GM23338 (cell line): ENCODE measurements at regions not wholly inside any gene's neighbourhood (a gene's known extent, or its start where the extent isn't known, plus 50 kb on each side); places are given as distances from the start of the nearest gene placed in this dataset.

Experiments
- ATAC-seq: fragments of 200-7000 bp; cut with Tn5 transposase; 3 replicates; pipeline ENCODE4 v1.9.1; 2020
- DNase-seq: peaks from one replicate; pipeline ENCODE4 v3.0.0-alpha.2; 2015; ENCODE audit warnings: low spot score
- H2AFZ ChIP-seq: fragments of 200-600 bp; sonication (generic); 2 replicates; pipeline ENCODE4 v1.8.0; 2016; ENCODE audit warnings: antibody characterized with exemption, mild to moderate bottlenecking, moderate library complexity
- H3F3A ChIP-seq: fragments of 200-600 bp; sonication (generic); replicated peaks from 2 replicates; pipeline ENCODE4 v1.8.0; 2017; ENCODE audit warnings: antibody characterized with exemption, mixed run types, low read depth
- H3K27ac ChIP-seq: fragments of 200-600 bp; sonication (generic); 2 replicates; pipeline ENCODE4 v1.6.1; 2016; ENCODE audit warnings: low read depth
- H3K27me3 ChIP-seq: fragments of 200-600 bp; sonication (generic); 2 replicates; pipeline ENCODE4 v1.8.0; 2016; ENCODE audit warnings: mild to moderate bottlenecking, mixed run types, moderate library complexity; ENCODE audit not compliant: insufficient read depth
- H3K36me3 ChIP-seq: fragments of 200-600 bp; sonication (generic); 2 replicates; pipeline ENCODE4 v1.8.0; 2016; ENCODE audit warnings: mild to moderate bottlenecking; ENCODE audit not compliant: insufficient read depth
- H3K4me1 ChIP-seq: fragments of 200-600 bp; sonication (generic); 2 replicates; pipeline ENCODE4 v1.8.0; 2016; ENCODE audit warnings: mild to moderate bottlenecking, moderate library complexity; ENCODE audit not compliant: insufficient read depth
- H3K4me2 ChIP-seq: fragments of 200-600 bp; sonication (generic); 2 replicates; pipeline ENCODE4 v1.7.1; 2017; ENCODE audit warnings: mixed run types
- H3K4me3 ChIP-seq: fragments of 200-600 bp; sonication (generic); 2 replicates; pipeline ENCODE4 v1.6.1; 2016; ENCODE audit warnings: mixed run types
- H3K79me2 ChIP-seq: fragments of 200-600 bp; sonication (generic); replicated peaks from 2 replicates; pipeline ENCODE4 v1.8.0; 2017; ENCODE audit warnings: mild to moderate bottlenecking; ENCODE audit not compliant: insufficient read depth
- H3K9me2 ChIP-seq: fragments of 200-600 bp; sonication (generic); 2 replicates; pipeline ENCODE4 v1.8.0; 2017; ENCODE audit not compliant: insufficient read depth
- H4K20me1 ChIP-seq: fragments of 200-600 bp; sonication (generic); replicated peaks from 2 replicates; pipeline ENCODE4 v1.8.0; 2017; ENCODE audit warnings: mild to moderate bottlenecking; ENCODE audit not compliant: insufficient read depth
- H3K27ac Mint-ChIP-seq: 2 replicates; pipeline ENCODE4 v1.8.0; 2020; ENCODE audit warnings: inconsistent platforms, mild to moderate bottlenecking, moderate library complexity, mixed read lengths
- H3K27me3 Mint-ChIP-seq: 3 replicates; pipeline ENCODE4 v1.8.0; 2022; ENCODE audit warnings: low read depth, mild to moderate bottlenecking, moderate library complexity, mixed read lengths, inconsistent platforms; ENCODE audit not compliant: insufficient read depth, poor library complexity
- H3K36me3 Mint-ChIP-seq: 3 replicates; pipeline ENCODE4 v1.8.0; 2021; ENCODE audit warnings: low read depth, mild to moderate bottlenecking, inconsistent platforms, moderate library complexity, mixed read lengths
- H3K4me1 Mint-ChIP-seq: 3 replicates; pipeline ENCODE4 v1.8.0; 2020; ENCODE audit warnings: mild to moderate bottlenecking, inconsistent platforms, mixed read lengths
- H3K4me3 Mint-ChIP-seq: 3 replicates; pipeline ENCODE4 v1.8.0; 2021; ENCODE audit warnings: moderate library complexity, mild to moderate bottlenecking, inconsistent platforms, mixed read lengths
- H3K9me3 Mint-ChIP-seq: 3 replicates; pipeline ENCODE4 v1.8.0; 2020; ENCODE audit warnings: moderate library complexity, mild to moderate bottlenecking, inconsistent platforms, mixed read lengths
- CREB1 ChIP-seq: fragments of 250-450 bp; sonication (Bioruptor Pico); IDR thresholded peaks from 2 replicates; pipeline ENCODE4 v1.5.0; 2020; ENCODE audit warnings: low read depth, mild to moderate bottlenecking, moderate library complexity
- EZH2 ChIP-seq: fragments of 200-600 bp; sonication (generic); IDR thresholded peaks from one replicate; pipeline ENCODE4 v1.8.0; 2017; ENCODE audit warnings: antibody characterized with exemption, mild to moderate bottlenecking, low read depth; ENCODE audit not compliant: unreplicated experiment
- EZH2phosphoT487 ChIP-seq: fragments of 200-600 bp; sonication (generic); IDR thresholded peaks from one replicate; pipeline ENCODE4 v1.8.1; 2018; ENCODE audit warnings: antibody characterized with exemption; ENCODE audit not compliant: unreplicated experiment
- JUNB ChIP-seq: IDR thresholded peaks from one replicate; pipeline ENCODE4 v1.6.1; 2016; ENCODE audit warnings: antibody characterized with exemption; ENCODE audit not compliant: unreplicated experiment
- NANOG ChIP-seq: IDR thresholded peaks from 2 replicates; pipeline ENCODE4 v1.6.1; 2016; ENCODE audit warnings: antibody characterized with exemption, borderline replicate concordance
- POLR2AphosphoS5 ChIP-seq: IDR thresholded peaks from 2 replicates; pipeline ENCODE4 v1.6.1; 2016; ENCODE audit warnings: antibody characterized with exemption, low read depth
- STAT1 ChIP-seq: IDR thresholded peaks from one replicate; pipeline ENCODE4 v1.6.1; 2016; ENCODE audit warnings: antibody characterized with exemption; ENCODE audit not compliant: unreplicated experiment
- ZNF331 ChIP-seq: fragments of 250-450 bp; sonication (Bioruptor Pico); IDR thresholded peaks from 2 replicates; pipeline ENCODE4 v1.5.0; 2020; ENCODE audit warnings: low read depth, mild to moderate bottlenecking, moderate library complexity
- TF ChIP-seq, protein P1 (sequence below): fragments of 250-450 bp; sonication (Bioruptor Pico); IDR thresholded peaks from 2 replicates; pipeline ENCODE4 v1.5.0; 2020; ENCODE audit warnings: mild to moderate bottlenecking, moderate library complexity
- TF ChIP-seq, protein P2 (sequence below): IDR thresholded peaks from 2 replicates; pipeline ENCODE4 v1.6.1; 2016; ENCODE audit warnings: antibody characterized with exemption

DNA sequence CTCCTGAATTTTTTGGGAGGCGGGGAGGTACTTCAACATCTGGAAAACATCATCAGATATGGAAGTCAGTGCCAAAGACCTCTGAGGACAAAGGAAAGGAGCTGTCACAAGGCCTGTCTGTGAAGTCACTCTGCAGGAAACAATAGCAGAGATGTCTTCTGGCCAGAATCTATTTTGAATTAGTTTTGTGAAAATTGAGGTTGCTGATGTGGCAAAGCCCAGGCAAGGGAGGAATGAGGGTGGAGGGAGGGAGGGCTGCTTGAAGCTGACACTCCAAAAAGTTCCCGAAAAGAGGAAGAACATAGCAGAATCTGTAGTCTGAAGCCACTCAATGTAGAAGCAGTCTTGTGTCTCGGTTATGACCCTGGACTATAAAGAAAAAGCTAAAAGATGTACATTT lies 151.1 kb upstream of the LHCGR start (continued):
- TF ChIP-seq, protein P1, sequence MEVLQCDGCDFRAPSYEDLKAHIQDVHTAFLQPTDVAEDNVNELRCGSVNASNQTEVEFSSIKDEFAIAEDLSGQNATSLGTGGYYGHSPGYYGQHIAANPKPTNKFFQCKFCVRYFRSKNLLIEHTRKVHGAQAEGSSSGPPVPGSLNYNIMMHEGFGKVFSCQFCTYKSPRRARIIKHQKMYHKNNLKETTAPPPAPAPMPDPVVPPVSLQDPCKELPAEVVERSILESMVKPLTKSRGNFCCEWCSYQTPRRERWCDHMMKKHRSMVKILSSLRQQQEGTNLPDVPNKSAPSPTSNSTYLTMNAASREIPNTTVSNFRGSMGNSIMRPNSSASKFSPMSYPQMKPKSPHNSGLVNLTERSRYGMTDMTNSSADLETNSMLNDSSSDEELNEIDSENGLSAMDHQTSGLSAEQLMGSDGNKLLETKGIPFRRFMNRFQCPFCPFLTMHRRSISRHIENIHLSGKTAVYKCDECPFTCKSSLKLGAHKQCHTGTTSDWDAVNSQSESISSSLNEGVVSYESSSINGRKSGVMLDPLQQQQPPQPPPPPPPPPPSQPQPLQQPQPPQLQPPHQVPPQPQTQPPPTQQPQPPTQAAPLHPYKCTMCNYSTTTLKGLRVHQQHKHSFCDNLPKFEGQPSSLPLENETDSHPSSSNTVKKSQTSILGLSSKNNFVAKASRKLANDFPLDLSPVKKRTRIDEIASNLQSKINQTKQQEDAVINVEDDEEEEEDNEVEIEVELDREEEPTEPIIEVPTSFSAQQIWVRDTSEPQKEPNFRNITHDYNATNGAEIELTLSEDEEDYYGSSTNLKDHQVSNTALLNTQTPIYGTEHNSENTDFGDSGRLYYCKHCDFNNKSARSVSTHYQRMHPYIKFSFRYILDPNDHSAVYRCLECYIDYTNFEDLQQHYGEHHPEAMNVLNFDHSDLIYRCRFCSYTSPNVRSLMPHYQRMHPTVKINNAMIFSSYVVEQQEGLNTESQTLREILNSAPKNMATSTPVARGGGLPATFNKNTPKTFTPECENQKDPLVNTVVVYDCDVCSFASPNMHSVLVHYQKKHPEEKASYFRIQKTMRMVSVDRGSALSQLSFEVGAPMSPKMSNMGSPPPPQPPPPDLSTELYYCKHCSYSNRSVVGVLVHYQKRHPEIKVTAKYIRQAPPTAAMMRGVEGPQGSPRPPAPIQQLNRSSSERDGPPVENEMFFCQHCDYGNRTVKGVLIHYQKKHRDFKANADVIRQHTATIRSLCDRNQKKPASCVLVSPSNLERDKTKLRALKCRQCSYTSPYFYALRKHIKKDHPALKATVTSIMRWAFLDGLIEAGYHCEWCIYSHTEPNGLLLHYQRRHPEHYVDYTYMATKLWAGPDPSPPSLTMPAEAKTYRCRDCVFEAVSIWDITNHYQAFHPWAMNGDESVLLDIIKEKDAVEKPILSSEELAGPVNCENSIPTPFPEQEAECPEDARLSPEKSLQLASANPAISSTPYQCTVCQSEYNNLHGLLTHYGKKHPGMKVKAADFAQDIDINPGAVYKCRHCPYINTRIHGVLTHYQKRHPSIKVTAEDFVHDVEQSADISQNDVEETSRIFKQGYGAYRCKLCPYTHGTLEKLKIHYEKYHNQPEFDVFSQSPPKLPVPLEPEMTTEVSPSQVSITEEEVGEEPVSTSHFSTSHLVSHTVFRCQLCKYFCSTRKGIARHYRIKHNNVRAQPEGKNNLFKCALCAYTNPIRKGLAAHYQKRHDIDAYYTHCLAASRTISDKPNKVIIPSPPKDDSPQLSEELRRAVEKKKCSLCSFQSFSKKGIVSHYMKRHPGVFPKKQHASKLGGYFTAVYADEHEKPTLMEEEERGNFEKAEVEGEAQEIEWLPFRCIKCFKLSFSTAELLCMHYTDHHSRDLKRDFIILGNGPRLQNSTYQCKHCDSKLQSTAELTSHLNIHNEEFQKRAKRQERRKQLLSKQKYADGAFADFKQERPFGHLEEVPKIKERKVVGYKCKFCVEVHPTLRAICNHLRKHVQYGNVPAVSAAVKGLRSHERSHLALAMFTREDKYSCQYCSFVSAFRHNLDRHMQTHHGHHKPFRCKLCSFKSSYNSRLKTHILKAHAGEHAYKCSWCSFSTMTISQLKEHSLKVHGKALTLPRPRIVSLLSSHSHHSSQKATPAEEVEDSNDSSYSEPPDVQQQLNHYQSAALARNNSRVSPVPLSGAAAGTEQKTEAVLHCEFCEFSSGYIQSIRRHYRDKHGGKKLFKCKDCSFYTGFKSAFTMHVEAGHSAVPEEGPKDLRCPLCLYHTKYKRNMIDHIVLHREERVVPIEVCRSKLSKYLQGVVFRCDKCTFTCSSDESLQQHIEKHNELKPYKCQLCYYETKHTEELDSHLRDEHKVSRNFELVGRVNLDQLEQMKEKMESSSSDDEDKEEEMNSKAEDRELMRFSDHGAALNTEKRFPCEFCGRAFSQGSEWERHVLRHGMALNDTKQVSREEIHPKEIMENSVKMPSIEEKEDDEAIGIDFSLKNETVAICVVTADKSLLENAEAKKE: no peak
- TF ChIP-seq ZNF331 (CRISPR knock-in tag) (no peak), EZH2phosphoT487 (no peak), STAT1 (no peak)

DNA sequence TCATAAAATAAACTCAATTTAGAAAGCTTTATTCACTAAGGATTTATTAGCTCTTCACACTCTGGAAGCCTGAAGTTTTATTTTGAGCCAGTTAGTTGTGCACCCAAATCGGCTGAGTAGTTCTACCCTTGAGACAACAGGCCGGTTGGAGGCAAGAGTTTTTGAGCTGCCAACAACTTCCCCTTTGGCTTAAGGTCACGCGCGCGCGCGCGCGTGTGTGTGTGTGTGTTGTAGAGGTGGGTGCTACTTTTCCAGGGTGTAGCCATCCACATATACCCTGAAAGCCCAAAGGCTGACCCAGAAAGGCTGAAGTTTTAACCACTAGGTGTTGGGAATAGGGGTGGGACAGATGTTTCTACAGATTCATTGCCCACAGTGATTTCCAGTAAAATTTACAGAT lies 150.2 kb upstream of the LHCGR start:
- H3K4me3 Mint-ChIP-seq: no peak overlapping the region
- Histone ChIP-seq H3K4me1 (no peaks in the 10 kb centered on the region), H3K36me3 (no peaks in the 10 kb centered on the region), H3K27ac (no peak overlapping the region), H3K4me2 (no peak overlapping the region), H3K27me3 (no peaks in the 10 kb centered on the region), H2AFZ (no peak overlapping the region), H3K79me2 (no peaks in the 10 kb centered on the region), H3K4me3 (no peak overlapping the region), H4K20me1 (no peaks in the 10 kb centered on the region), H3F3A (no peaks in the 10 kb centered on the region), H3K9me2 (peaks cover 7% of the 10 kb centered on the region; the same call in 1 of the 2 replicates)
- DNase-seq (no peak), ATAC-seq (no peak)
- H3K4me1 Mint-ChIP-seq: no peaks in the 10 kb centered on the region
- no peak overlapping the region for H3K27ac Mint-ChIP-seq
- H3K9me3 Mint-ChIP-seq: no peaks in the 10 kb centered on the region
- H3K36me3 Mint-ChIP-seq: no peaks in the 10 kb centered on the region
- H3K27me3 Mint-ChIP-seq: peaks cover 4% of the 10 kb centered on the region
- TF ChIP-seq POLR2AphosphoS5 (no peak), NANOG (no peak), CREB1 (no peak), ZNF331 (CRISPR knock-in tag) (no peak), EZH2 (no peak), JUNB (no peak), STAT1 (no peak)
- TF ChIP-seq, protein P1: no peak
- TF ChIP-seq, protein P2, sequence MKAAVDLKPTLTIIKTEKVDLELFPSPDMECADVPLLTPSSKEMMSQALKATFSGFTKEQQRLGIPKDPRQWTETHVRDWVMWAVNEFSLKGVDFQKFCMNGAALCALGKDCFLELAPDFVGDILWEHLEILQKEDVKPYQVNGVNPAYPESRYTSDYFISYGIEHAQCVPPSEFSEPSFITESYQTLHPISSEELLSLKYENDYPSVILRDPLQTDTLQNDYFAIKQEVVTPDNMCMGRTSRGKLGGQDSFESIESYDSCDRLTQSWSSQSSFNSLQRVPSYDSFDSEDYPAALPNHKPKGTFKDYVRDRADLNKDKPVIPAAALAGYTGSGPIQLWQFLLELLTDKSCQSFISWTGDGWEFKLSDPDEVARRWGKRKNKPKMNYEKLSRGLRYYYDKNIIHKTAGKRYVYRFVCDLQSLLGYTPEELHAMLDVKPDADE: no peak
